ENCODE measurements at regions not wholly inside any gene's neighbourhood (a gene's known extent, or its start where the extent isn't known, plus 50 kb on each side); places are given as distances from the start of the nearest gene placed in this dataset.
"Not testable (repeated sequence)": the region's sequence is repeated elsewhere in the genome, so short reads cannot be mapped to it uniquely, and the experiment has no call there.

DNA sequence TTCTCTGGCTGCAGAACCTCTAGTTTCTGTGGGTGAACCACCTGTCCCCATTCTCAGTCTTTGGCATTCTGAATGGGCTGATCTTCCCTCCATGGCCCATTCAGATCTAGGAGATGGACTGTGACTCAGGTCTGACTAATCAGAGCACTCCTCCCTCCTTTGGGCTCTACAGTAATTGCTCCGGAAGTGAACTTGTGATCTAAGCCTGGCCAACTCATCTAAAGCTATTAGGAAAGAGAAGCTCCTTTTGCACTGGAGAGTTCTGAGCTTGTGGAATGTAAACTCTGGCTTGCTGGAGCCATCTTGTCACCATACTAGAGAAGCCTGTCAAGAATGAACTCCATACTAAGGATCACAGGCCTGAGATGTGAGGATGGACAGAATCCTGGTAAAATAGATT lies 168.2 kb downstream of the SUDS3 start:
- TF ChIP-seq, protein P1, sequence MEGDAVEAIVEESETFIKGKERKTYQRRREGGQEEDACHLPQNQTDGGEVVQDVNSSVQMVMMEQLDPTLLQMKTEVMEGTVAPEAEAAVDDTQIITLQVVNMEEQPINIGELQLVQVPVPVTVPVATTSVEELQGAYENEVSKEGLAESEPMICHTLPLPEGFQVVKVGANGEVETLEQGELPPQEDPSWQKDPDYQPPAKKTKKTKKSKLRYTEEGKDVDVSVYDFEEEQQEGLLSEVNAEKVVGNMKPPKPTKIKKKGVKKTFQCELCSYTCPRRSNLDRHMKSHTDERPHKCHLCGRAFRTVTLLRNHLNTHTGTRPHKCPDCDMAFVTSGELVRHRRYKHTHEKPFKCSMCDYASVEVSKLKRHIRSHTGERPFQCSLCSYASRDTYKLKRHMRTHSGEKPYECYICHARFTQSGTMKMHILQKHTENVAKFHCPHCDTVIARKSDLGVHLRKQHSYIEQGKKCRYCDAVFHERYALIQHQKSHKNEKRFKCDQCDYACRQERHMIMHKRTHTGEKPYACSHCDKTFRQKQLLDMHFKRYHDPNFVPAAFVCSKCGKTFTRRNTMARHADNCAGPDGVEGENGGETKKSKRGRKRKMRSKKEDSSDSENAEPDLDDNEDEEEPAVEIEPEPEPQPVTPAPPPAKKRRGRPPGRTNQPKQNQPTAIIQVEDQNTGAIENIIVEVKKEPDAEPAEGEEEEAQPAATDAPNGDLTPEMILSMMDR (IDR thresholded peaks at IDR 0.05; ENCODE audit: insufficient read depth, low read length), result no peak
- no peak for DNase-seq (ENCODE audit: low read depth)
- no peak overlapping the region for H3K4me3 ChIP-seq (ENCODE audit: low read depth, low read length)

DNA sequence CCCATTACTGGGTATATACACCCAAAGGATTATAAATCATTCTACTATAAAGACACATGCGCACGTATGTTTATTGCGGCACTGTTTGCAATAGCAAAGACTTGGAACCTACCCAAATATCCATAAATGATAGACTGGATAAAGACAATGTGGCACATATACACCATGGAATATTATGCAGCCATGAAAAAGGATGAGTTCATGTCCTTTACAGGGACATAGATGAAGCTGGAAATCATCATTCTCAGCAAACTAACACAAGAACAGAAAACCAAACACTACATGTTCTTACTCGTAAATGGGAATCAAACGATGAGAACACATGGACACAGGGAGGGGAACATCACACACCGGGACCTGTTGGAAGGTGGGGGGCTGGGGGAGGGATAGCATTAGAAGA lies 171.3 kb downstream of the SUDS3 start:
- not testable (repeated sequence) for H3K4me3 ChIP-seq (ENCODE audit: low read depth, low read length); DNase-seq (ENCODE audit: low read depth)

DNA sequence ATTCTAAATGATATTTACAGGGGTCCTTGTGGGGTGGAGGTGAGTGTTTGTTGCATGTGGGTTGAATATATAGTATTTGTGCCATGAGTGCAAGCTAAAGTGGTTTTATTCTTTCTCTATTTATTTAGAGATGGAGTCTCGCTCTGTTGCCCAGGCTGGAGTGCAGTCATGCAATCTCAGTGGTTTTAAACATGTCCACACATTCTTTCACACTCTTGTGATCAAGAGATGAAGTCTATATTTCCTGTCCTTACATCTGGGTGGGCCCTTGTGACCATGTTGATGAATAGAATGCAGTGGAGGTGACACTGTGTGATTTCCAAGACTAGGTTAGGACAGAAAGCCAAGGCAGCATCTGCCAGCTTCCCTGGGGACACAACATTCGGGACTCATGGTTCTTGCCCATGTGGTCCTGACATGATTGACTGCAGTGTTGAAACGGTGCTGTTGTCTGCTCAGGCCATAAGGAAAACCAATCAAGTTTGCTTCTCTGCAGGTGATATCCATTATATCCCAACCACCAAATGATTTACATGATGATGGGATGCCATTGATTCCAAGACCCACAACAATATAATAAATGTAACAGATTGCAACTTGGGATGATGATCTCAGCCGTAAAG lies 172.6 kb downstream of the SUDS3 start:
- TF ChIP-seq, protein P1 (IDR thresholded peaks at IDR 0.05; ENCODE audit: insufficient read depth, low read length), result no peak
- H3K4me3 ChIP-seq (ENCODE audit: low read depth, low read length), result no peak overlapping the region
- DNase-seq (ENCODE audit: low read depth), result no peak

DNA sequence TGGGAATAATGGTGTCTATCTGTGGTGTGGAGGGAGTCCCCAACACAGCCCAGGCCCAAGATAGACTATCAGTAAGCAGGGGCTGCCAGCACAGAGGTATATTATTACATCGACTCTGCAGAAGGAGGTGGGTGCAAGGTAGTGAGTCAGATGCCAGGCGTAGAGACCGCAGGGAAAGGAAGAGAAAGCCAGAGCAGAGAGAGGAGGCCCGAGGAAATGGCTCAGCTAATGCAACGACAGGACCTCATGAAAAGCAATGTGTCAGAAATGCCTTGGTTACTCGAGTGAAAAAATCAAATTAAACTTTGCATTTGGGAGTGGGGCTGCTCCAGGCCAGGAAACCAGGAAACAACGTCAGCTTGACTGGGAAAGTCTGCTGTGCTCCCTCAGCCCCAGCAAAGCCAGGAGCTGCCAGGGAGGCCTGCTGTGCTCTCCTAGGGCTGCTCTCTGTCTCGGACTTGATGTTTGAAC lies 173.2 kb downstream of the SUDS3 start:
- DNase-seq (ENCODE audit: low read depth), result no peak
- TF ChIP-seq, protein P1 (IDR thresholded peaks at IDR 0.05; ENCODE audit: insufficient read depth, low read length), result no peak
- H3K4me3 ChIP-seq (ENCODE audit: low read depth, low read length), result no peak overlapping the region

DNA sequence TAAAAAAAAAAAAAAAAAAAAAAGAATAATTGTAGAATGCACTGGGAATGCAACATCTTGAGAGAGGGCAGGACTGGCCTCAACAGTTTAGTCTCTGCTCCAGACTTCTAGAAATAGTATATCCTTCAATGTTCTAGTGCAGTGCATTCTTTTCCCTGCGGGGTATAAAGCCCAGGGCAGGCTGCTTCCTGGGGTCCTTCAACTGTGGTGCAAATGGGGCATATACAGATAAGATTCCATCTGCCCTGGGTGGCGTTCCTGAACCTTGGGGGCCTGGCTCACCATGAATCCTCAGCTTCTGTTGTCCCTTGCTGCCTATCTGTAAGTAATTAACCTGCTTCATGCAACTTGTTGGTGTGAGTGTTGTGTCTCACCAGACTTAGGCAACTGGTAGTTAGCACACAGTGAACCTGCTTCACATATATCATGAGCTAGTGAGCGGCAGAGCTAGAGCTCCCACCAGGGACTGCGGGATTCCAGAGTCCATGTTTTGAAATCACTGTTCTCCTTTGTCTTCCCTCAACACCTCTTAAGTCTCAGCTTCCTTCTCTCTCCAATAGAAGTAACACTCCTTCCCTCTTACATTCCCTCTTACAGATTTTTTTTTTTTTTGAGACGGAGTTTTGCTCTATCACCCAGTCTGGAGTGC lies 177.6 kb downstream of the SUDS3 start:
- TF ChIP-seq, protein P1 (IDR thresholded peaks at IDR 0.05; ENCODE audit: insufficient read depth, low read length), result no peak
- no peak overlapping the region for H3K4me3 ChIP-seq (ENCODE audit: low read depth, low read length)
- no peak for DNase-seq (ENCODE audit: low read depth)

DNA sequence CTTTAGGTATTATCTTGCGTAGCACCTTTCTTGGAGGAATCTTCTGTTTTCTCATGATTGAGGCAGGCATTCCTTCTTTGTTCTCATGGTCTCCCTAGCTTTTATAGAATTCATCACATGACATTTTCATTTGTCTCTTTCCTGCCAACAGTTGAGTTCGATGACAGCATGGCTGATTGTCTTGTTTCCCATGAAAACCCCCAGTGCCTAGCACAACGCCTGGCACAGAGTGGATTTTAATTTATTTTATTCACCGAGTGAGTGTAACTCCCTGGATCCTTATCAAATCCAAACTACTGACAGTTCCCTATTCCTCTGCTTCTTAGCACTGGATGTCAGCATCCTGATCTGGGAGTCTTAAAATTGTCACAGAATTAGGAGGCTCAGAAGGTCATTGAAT lies 182.6 kb downstream of the SUDS3 start:
- DNase-seq (ENCODE audit: low read depth), result no peak
- TF ChIP-seq, protein P1 (IDR thresholded peaks at IDR 0.05; ENCODE audit: insufficient read depth, low read length), result no peak
- no peak overlapping the region for H3K4me3 ChIP-seq (ENCODE audit: low read depth, low read length)

DNA sequence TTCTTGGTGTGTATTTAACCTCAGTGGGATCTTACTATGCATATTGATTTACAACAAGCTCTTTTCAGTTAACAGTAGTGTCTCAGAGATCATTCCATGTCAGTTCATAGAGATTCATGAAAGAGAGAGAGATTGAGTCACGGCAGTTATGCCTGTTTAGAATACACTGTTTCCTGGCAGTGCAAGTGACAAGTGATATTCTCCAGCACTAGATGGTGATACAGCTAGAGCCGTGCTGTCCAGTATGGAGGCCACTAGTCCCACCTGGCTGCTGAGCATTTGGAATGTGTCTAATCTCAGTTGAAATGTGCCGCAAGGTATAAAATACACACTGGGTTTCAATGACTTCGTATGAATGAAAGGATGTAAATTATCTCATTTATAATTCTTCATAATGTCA lies 184.4 kb downstream of the SUDS3 start:
- TF ChIP-seq, protein P1 (IDR thresholded peaks at IDR 0.05; ENCODE audit: insufficient read depth, low read length), result no peak
- H3K4me3 ChIP-seq (ENCODE audit: low read depth, low read length), result no peak overlapping the region
- DNase-seq (ENCODE audit: low read depth), result no peak

Measured in fibroblast of the aortic adventitia (primary cell).